HEK293 (cell line): ENCODE measurements at regions not wholly inside any gene's neighbourhood (a gene's known extent, or its start where the extent isn't known, plus 50 kb on each side); places are given as distances from the start of the nearest gene placed in this dataset.

Experiments used
- ZBTB7A ChIP-seq: fragments of 450-650 bp; formaldehyde crosslinking; IDR thresholded peaks from 2 replicates; pipeline ENCODE4 v1.5.1; 2016; ENCODE audit warnings: low read depth, missing biosample characterization, missing genetic modification characterization
- ZNF221 ChIP-seq: fragments of 450-650 bp; formaldehyde crosslinking; IDR thresholded peaks from 2 replicates; pipeline ENCODE4 v1.5.1; 2017; ENCODE audit warnings: missing biosample characterization, missing genetic modification characterization, borderline replicate concordance
- ZNF274 ChIP-seq, 2 experiments: fragments of 200-500 bp in 1 of 2; fragments of 450-650 bp in 1 of 2; sonication (Bioruptor generic) in 1 of 2; formaldehyde crosslinking in 1 of 2; IDR thresholded peaks; 2 replicates each; pipeline versions ENCODE4 v1.5.1 to v1.6.1; 2014 to 2016; ENCODE audit warnings: borderline replicate concordance in 1 of 2, inconsistent platforms in 1 of 2, low read length in 1 of 2, missing biosample characterization in 1 of 2, missing genetic modification characterization in 1 of 2
- ZNF350 ChIP-seq: fragments of 450-650 bp; formaldehyde crosslinking; IDR thresholded peaks from 2 replicates; pipeline ENCODE4 v1.5.0; 2017; ENCODE audit warnings: missing biosample characterization, mild to moderate bottlenecking, missing genetic modification characterization
- ZNF404 ChIP-seq: fragments of 450-650 bp; formaldehyde crosslinking; IDR thresholded peaks from 2 replicates; pipeline ENCODE4 v1.5.1; 2017; ENCODE audit warnings: missing biosample characterization, missing genetic modification characterization
- ZNF433 ChIP-seq: fragments of 450-650 bp; formaldehyde crosslinking; IDR thresholded peaks from 2 replicates; pipeline ENCODE4 v1.5.1; 2016; ENCODE audit warnings: missing biosample characterization, missing genetic modification characterization, low read depth
- ZNF561 ChIP-seq: fragments of 450-650 bp; IDR thresholded peaks from 2 replicates; pipeline ENCODE4 v1.5.1; 2018; ENCODE audit warnings: missing biosample characterization, missing genetic modification characterization, borderline replicate concordance
- ZNF596 ChIP-seq: fragments of 450-650 bp; IDR thresholded peaks from 2 replicates; pipeline ENCODE4 v1.5.0; 2018; ENCODE audit warnings: missing biosample characterization, mild to moderate bottlenecking, missing genetic modification characterization, moderate library complexity
- ZNF830 ChIP-seq: fragments of 450-650 bp; IDR thresholded peaks from 2 replicates; pipeline ENCODE4 v1.5.0; 2018; ENCODE audit warnings: missing biosample characterization, missing genetic modification characterization, low read depth, mild to moderate bottlenecking, moderate library complexity
- TF ChIP-seq, protein P1 (sequence below): IDR thresholded peaks from 2 replicates; pipeline ENCODE4 v1.6.1; 2011; ENCODE audit warnings: mild to moderate bottlenecking, low read depth, low read length, borderline replicate concordance
- TF ChIP-seq, protein P2 (sequence below): fragments of 450-650 bp; formaldehyde crosslinking; IDR thresholded peaks from 2 replicates; pipeline ENCODE4 v1.5.1; 2016; ENCODE audit warnings: missing biosample characterization, missing genetic modification characterization
- TF ChIP-seq, protein P3 (sequence below): fragments of 450-650 bp; formaldehyde crosslinking; IDR thresholded peaks from 2 replicates; pipeline ENCODE4 v1.5.1; 2016; ENCODE audit warnings: missing biosample characterization, missing genetic modification characterization

DNA sequence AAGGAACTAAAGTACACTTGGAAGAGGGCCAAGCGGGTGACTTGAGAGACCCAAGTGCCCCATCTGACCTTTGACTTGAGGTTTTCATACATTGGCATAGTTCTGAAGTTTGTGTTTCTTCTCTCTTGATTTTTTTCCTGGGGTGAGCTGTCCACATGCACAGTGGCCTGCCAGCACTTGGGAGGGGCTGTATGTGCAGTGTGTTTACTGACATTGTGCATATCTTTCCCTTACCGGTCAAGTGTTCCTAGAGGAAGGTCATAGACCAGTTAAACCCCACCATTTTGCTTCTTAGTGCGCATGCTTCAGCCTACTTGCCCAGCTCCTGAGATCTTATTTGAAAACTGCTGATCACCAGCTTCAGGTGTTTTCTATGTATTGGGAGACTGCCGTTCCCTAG, 435.2 kb upstream of the KAZN start:
- TF ChIP-seq, protein P1, sequence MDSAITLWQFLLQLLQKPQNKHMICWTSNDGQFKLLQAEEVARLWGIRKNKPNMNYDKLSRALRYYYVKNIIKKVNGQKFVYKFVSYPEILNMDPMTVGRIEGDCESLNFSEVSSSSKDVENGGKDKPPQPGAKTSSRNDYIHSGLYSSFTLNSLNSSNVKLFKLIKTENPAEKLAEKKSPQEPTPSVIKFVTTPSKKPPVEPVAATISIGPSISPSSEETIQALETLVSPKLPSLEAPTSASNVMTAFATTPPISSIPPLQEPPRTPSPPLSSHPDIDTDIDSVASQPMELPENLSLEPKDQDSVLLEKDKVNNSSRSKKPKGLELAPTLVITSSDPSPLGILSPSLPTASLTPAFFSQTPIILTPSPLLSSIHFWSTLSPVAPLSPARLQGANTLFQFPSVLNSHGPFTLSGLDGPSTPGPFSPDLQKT = no peak
- TF ChIP-seq ZNF433 (tag by site-specific recombination) (no peak), ZNF596 (no peak), ZNF830 (tag by site-specific recombination) (no peak), ZNF350 (no peak), ZBTB7A (tag by site-specific recombination) (no peak), ZNF221 (no peak), ZNF561 (no peak), ZNF404 (no peak), ZNF274 (IDR thresholded peaks at IDR 0.05; ENCODE audit: low read length) (no peak), ZNF274 (tag by site-specific recombination; IDR thresholded peaks at IDR 0.05; ENCODE audit: borderline replicate concordance) (no peak)
- TF ChIP-seq, protein P2, sequence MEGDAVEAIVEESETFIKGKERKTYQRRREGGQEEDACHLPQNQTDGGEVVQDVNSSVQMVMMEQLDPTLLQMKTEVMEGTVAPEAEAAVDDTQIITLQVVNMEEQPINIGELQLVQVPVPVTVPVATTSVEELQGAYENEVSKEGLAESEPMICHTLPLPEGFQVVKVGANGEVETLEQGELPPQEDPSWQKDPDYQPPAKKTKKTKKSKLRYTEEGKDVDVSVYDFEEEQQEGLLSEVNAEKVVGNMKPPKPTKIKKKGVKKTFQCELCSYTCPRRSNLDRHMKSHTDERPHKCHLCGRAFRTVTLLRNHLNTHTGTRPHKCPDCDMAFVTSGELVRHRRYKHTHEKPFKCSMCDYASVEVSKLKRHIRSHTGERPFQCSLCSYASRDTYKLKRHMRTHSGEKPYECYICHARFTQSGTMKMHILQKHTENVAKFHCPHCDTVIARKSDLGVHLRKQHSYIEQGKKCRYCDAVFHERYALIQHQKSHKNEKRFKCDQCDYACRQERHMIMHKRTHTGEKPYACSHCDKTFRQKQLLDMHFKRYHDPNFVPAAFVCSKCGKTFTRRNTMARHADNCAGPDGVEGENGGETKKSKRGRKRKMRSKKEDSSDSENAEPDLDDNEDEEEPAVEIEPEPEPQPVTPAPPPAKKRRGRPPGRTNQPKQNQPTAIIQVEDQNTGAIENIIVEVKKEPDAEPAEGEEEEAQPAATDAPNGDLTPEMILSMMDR (tag by site-specific recombination) = no peak
- TF ChIP-seq, protein P3, sequence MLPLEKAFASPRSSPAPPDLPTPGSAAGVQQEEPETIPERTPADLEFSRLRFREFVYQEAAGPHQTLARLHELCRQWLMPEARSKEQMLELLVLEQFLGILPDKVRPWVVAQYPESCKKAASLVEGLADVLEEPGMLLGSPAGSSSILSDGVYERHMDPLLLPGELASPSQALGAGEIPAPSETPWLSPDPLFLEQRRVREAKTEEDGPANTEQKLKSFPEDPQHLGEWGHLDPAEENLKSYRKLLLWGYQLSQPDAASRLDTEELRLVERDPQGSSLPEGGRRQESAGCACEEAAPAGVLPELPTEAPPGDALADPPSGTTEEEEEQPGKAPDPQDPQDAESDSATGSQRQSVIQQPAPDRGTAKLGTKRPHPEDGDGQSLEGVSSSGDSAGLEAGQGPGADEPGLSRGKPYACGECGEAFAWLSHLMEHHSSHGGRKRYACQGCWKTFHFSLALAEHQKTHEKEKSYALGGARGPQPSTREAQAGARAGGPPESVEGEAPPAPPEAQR (tag by site-specific recombination) = no peak
